Gastroesophageal sphincter (tissue), 3 donors: ENCODE measurements at regions not wholly inside any gene's neighbourhood (a gene's known extent, or its start where the extent isn't known, plus 50 kb on each side); places are given as distances from the start of the nearest gene placed in this dataset.

Source experiments
- POLR2A ChIP-seq, 2 donors: fragments of 450-650 bp; IDR thresholded peaks; one replicate each; pipeline ENCODE4 v1.6.1; 2017; ENCODE audit warnings: antibody characterized with exemption in 2 of 2, mild to moderate bottlenecking in 2 of 2, moderate library complexity in 1 of 2
- POLR2AphosphoS5 ChIP-seq: sonication (generic); formaldehyde crosslinking; IDR thresholded peaks from one replicate; pipeline ENCODE4 v1.6.1; 2017; ENCODE audit warnings: antibody characterized with exemption
- TF ChIP-seq, protein P1 (sequence below), 4 experiments: fragments of 200-600 bp in 2 of 4; fragments of 450-650 bp in 2 of 4; sonication (generic) in 1 of 4; IDR thresholded peaks; one replicate each; pipeline ENCODE4 v1.5.1; 2017 to 2019; ENCODE audit warnings: antibody characterized with exemption in 4 of 4, mild to moderate bottlenecking in 2 of 4, moderate library complexity in 2 of 4

- TF ChIP-seq, protein P1, sequence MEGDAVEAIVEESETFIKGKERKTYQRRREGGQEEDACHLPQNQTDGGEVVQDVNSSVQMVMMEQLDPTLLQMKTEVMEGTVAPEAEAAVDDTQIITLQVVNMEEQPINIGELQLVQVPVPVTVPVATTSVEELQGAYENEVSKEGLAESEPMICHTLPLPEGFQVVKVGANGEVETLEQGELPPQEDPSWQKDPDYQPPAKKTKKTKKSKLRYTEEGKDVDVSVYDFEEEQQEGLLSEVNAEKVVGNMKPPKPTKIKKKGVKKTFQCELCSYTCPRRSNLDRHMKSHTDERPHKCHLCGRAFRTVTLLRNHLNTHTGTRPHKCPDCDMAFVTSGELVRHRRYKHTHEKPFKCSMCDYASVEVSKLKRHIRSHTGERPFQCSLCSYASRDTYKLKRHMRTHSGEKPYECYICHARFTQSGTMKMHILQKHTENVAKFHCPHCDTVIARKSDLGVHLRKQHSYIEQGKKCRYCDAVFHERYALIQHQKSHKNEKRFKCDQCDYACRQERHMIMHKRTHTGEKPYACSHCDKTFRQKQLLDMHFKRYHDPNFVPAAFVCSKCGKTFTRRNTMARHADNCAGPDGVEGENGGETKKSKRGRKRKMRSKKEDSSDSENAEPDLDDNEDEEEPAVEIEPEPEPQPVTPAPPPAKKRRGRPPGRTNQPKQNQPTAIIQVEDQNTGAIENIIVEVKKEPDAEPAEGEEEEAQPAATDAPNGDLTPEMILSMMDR (IDR thresholded peaks at IDR 0.05), result no peak
- no peak for TF ChIP-seq POLR2A (IDR thresholded peaks at IDR 0.05)
- no peak for TF ChIP-seq POLR2AphosphoS5
Observed at GRCh38 chr18:71040161-71040560, 751.3 kb downstream of the SOCS6 start.
